ENCODE measurements at regions not wholly inside any gene's neighbourhood (a gene's known extent, or its start where the extent isn't known, plus 50 kb on each side); places are given as distances from the start of the nearest gene placed in this dataset.
A peak's percentile ranks its signal among the peaks of the same experiment; 100 is the strongest.

GRCh38 chr5:60494635-60495034 lies 205.3 kb downstream of the DEPDC1B start (continued):
- TF ChIP-seq RAD21 (IDR thresholded peaks at IDR 0.05; ENCODE audit: insufficient read depth, low read depth, low read length) (peak; percentile 14; the same call in 1 of the 2 replicates), CTCF (IDR thresholded peaks at IDR 0.05 in 2 of 3, conservative IDR thresholded peaks at IDR 0.05 in 1 of 3; ENCODE audit: control insufficient read depth in 2 of 3, extremely low read depth in 1 of 3, insufficient read depth in 1 of 3, low read depth in 3 of 3, low read length in 3 of 3) (no peak), KLF5 (IDR thresholded peaks at IDR 0.05; ENCODE audit: partially characterized antibody) (no peak), BRCA1 (IDR thresholded peaks at IDR 0.05; ENCODE audit: low read depth, low read length) (no peak), ZBTB4 (CRISPR knock-in tag; IDR thresholded peaks at IDR 0.05) (no peak), FOXM1 (IDR thresholded peaks at IDR 0.05; ENCODE audit: low read depth, low read length) (no peak), CBFB (IDR thresholded peaks at IDR 0.05; ENCODE audit: low read depth) (no peak), SPI1 (IDR thresholded peaks at IDR 0.05; ENCODE audit: borderline replicate concordance, insufficient read depth, low read depth, low read length) (no peak), JUND (IDR thresholded peaks at IDR 0.05; ENCODE audit: low read depth, low read length) (no peak), ZNF24 (IDR thresholded peaks at IDR 0.05) (0 out of 2 replicates have a peak, but pooled peaks have one; percentile 19), IKZF1 (conservative IDR thresholded peaks at IDR 0.05) (peak; percentile 68), DPF2 (IDR thresholded peaks at IDR 0.05) (0 out of 2 replicates have a peak, but pooled peaks have one; percentile 40), CBX5 (IDR thresholded peaks at IDR 0.05; ENCODE audit: low read depth) (no peak), FOXK2 (IDR thresholded peaks at IDR 0.05) (no peak), PML (IDR thresholded peaks at IDR 0.05; ENCODE audit: low read length) (no peak), ZBED1 (IDR thresholded peaks at IDR 0.05; ENCODE audit: borderline replicate concordance) (no peak), PAX5 (IDR thresholded peaks at IDR 0.05; ENCODE audit: borderline replicate concordance, low read depth, low read length) (peak; percentile 78), RFX5 (IDR thresholded peaks at IDR 0.05; ENCODE audit: low read depth, low read length) (no peak), BMI1 (IDR thresholded peaks at IDR 0.05; ENCODE audit: borderline replicate concordance) (no peak), POLR2AphosphoS2 (IDR thresholded peaks at IDR 0.05; ENCODE audit: low read depth, low read length) (no peak), MLLT1 (IDR thresholded peaks at IDR 0.05) (no peak), MTA2 (IDR thresholded peaks at IDR 0.05; ENCODE audit: low read depth) (peak; percentile 57; the same call in 1 of the 2 replicates)
